Tibial nerve (tissue), 3 donors: ENCODE measurements at regions not wholly inside any gene's neighbourhood (a gene's known extent, or its start where the extent isn't known, plus 50 kb on each side); places are given as distances from the start of the nearest gene placed in this dataset.

ENCODE experiments used
- POLR2A ChIP-seq, 2 donors: fragments of 450-650 bp; IDR thresholded peaks; one replicate each; pipeline ENCODE4 v1.6.1; 2017; ENCODE audit warnings: antibody characterized with exemption in 2 of 2, mild to moderate bottlenecking in 2 of 2, moderate library complexity in 2 of 2
- TF ChIP-seq, protein P1 (sequence below), 5 experiments: fragments of 200-600 bp in 3 of 5; fragments of 450-650 bp in 2 of 5; sonication (generic) in 3 of 5; IDR thresholded peaks; one replicate each; pipeline ENCODE4 v1.5.1; 2016 to 2019; ENCODE audit warnings: antibody characterized with exemption in 5 of 5, mild to moderate bottlenecking in 3 of 5, moderate library complexity in 2 of 5

GRCh38 chr11:81022057-81022456 is 1581.2 kb upstream of the TENM4 start:
- TF ChIP-seq, protein P1, sequence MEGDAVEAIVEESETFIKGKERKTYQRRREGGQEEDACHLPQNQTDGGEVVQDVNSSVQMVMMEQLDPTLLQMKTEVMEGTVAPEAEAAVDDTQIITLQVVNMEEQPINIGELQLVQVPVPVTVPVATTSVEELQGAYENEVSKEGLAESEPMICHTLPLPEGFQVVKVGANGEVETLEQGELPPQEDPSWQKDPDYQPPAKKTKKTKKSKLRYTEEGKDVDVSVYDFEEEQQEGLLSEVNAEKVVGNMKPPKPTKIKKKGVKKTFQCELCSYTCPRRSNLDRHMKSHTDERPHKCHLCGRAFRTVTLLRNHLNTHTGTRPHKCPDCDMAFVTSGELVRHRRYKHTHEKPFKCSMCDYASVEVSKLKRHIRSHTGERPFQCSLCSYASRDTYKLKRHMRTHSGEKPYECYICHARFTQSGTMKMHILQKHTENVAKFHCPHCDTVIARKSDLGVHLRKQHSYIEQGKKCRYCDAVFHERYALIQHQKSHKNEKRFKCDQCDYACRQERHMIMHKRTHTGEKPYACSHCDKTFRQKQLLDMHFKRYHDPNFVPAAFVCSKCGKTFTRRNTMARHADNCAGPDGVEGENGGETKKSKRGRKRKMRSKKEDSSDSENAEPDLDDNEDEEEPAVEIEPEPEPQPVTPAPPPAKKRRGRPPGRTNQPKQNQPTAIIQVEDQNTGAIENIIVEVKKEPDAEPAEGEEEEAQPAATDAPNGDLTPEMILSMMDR (IDR thresholded peaks at IDR 0.05): no peak
- no peak for TF ChIP-seq POLR2A (IDR thresholded peaks at IDR 0.05)
